HL-60/S4 (cell line): ENCODE measurements at regions not wholly inside any gene's neighbourhood (a gene's known extent, or its start where the extent isn't known, plus 50 kb on each side); places are given as distances from the start of the nearest gene placed in this dataset.

Experiments
- in situ Hi-C: fragments of 300-500 bp; cut with MboI; formaldehyde crosslinking; loops from 2 replicates; pipeline ENCODE4 v1.14.3; 2022; ENCODE audit warnings: low sequenced_read_pairs

GRCh38 chr4:124184792-124185191, 527.7 kb downstream of the ANKRD50 start:
- in situ Hi-C loops: no loop called here

GRCh38 chr4:124188595-124188994, 523.9 kb downstream of the ANKRD50 start:
- in situ Hi-C loops: no loop called here

- in situ Hi-C loops: no loop called here
Observed at GRCh38 chr4:124189545-124189944, 523.0 kb downstream of the ANKRD50 start.

GRCh38 chr4:124191329-124191728, 521.2 kb downstream of the ANKRD50 start:
- in situ Hi-C loops: no loop called here

GRCh38 chr4:124192544-124192943, 520.0 kb downstream of the ANKRD50 start:
- in situ Hi-C loops: no loop called here

- in situ Hi-C loops: no loop called here
Observed at GRCh38 chr4:124199185-124199584, 513.3 kb downstream of the ANKRD50 start.

GRCh38 chr4:124199755-124200154, 512.8 kb downstream of the ANKRD50 start:
- in situ Hi-C loops: no loop called here

GRCh38 chr4:124201636-124202035, 510.9 kb downstream of the ANKRD50 start:
- in situ Hi-C loops: no loop called here

GRCh38 chr4:124202099-124202498, 510.4 kb downstream of the ANKRD50 start:
- in situ Hi-C loops: no loop called here

GRCh38 chr4:124203613-124204238, 508.8 kb downstream of the ANKRD50 start:
- in situ Hi-C loops: no loop called here

- in situ Hi-C loops: no loop called here
Observed at GRCh38 chr4:124206779-124207605, 505.5 kb downstream of the ANKRD50 start.

- in situ Hi-C loops: no loop called here
Observed at GRCh38 chr4:124209211-124209610, 503.3 kb downstream of the ANKRD50 start.

- in situ Hi-C loops: no loop called here
Observed at GRCh38 chr4:124209626-124210025, 502.9 kb downstream of the ANKRD50 start.

- in situ Hi-C loops: no loop called here
Observed at GRCh38 chr4:124210746-124211145, 501.8 kb downstream of the ANKRD50 start.

GRCh38 chr4:124212815-124213630, 499.5 kb downstream of the ANKRD50 start:
- in situ Hi-C loops: no loop called here

GRCh38 chr4:124219389-124219788, 493.1 kb downstream of the ANKRD50 start:
- in situ Hi-C loops: no loop called here

GRCh38 chr4:124224256-124224655, 488.3 kb downstream of the ANKRD50 start:
- in situ Hi-C loops: no loop called here

GRCh38 chr4:124227981-124228380, 484.6 kb downstream of the ANKRD50 start:
- in situ Hi-C loops: no loop called here

GRCh38 chr4:124230268-124230667, 482.3 kb downstream of the ANKRD50 start:
- in situ Hi-C loops: no loop called here

- in situ Hi-C loops: no loop called here
Observed at GRCh38 chr4:124234771-124235170, 477.8 kb downstream of the ANKRD50 start.

GRCh38 chr4:124243671-124244366, 468.7 kb downstream of the ANKRD50 start:
- in situ Hi-C loops: no loop called here
